ENCODE measurements at regions not wholly inside any gene's neighbourhood (a gene's known extent, or its start where the extent isn't known, plus 50 kb on each side); places are given as distances from the start of the nearest gene placed in this dataset.

- Mint-ChIP-seq H3K27ac (ENCODE audit: unreplicated experiment) (no peak overlapping the region), H3K4me1 (ENCODE audit: unreplicated experiment) (no peaks in the 10 kb centered on the region), H3K9me3 (ENCODE audit: unreplicated experiment) (peaks cover 27% of the 10 kb centered on the region), H3K4me3 (ENCODE audit: unreplicated experiment) (no peak overlapping the region), H3K36me3 (ENCODE audit: unreplicated experiment) (no peaks in the 10 kb centered on the region), H3K27me3 (ENCODE audit: unreplicated experiment) (peaks cover 3% of the 10 kb centered on the region)
- DNase-seq (ENCODE audit: extremely low spot score, unreplicated experiment) = no peak
- TF ChIP-seq, protein P1, sequence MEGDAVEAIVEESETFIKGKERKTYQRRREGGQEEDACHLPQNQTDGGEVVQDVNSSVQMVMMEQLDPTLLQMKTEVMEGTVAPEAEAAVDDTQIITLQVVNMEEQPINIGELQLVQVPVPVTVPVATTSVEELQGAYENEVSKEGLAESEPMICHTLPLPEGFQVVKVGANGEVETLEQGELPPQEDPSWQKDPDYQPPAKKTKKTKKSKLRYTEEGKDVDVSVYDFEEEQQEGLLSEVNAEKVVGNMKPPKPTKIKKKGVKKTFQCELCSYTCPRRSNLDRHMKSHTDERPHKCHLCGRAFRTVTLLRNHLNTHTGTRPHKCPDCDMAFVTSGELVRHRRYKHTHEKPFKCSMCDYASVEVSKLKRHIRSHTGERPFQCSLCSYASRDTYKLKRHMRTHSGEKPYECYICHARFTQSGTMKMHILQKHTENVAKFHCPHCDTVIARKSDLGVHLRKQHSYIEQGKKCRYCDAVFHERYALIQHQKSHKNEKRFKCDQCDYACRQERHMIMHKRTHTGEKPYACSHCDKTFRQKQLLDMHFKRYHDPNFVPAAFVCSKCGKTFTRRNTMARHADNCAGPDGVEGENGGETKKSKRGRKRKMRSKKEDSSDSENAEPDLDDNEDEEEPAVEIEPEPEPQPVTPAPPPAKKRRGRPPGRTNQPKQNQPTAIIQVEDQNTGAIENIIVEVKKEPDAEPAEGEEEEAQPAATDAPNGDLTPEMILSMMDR (IDR thresholded peaks at IDR 0.05) = no peak
Measured at GRCh38 chr6:49025273-49026240, 437.5 kb downstream of the MMUT start.

DNA sequence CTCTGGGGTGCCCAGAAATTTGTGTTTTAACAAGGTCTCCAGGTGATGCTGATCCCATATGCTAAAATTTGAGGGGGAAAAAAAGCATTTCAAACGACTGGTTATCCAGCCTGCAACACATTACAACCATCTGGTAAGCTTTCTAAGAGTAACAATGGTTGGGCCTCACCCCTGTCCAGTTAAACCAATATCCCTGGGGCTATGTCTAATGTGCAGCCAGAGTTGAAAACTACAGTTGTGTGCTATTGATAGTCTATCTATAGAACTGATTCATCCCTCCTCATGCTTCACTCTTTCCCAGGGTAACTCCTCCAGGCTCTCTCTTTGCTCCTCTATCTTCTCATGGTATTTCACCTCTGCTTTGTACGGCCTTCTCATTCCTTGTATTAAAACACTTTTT, 458.3 kb downstream of the MMUT start:
- Mint-ChIP-seq H3K27me3 (ENCODE audit: unreplicated experiment) (no peaks in the 10 kb centered on the region), H3K27ac (ENCODE audit: unreplicated experiment) (no peak overlapping the region), H3K9me3 (ENCODE audit: unreplicated experiment) (peaks cover 4% of the 10 kb centered on the region), H3K4me3 (ENCODE audit: unreplicated experiment) (no peak overlapping the region), H3K4me1 (ENCODE audit: unreplicated experiment) (peaks cover 6% of the 10 kb centered on the region), H3K36me3 (ENCODE audit: unreplicated experiment) (no peaks in the 10 kb centered on the region)
- DNase-seq (ENCODE audit: extremely low spot score, unreplicated experiment) = no peak
- TF ChIP-seq, protein P1 (IDR thresholded peaks at IDR 0.05) = no peak

- Mint-ChIP-seq H3K27me3 (ENCODE audit: unreplicated experiment) (no peaks in the 10 kb centered on the region), H3K36me3 (ENCODE audit: unreplicated experiment) (no peaks in the 10 kb centered on the region), H3K4me1 (ENCODE audit: unreplicated experiment) (peaks cover 6% of the 10 kb centered on the region), H3K4me3 (ENCODE audit: unreplicated experiment) (no peak overlapping the region), H3K27ac (ENCODE audit: unreplicated experiment) (no peak overlapping the region), H3K9me3 (ENCODE audit: unreplicated experiment) (no peaks in the 10 kb centered on the region)
- TF ChIP-seq, protein P1 (IDR thresholded peaks at IDR 0.05) = no peak
- no peak for DNase-seq (ENCODE audit: extremely low spot score, unreplicated experiment)
Measured at GRCh38 chr6:49003348-49003747, 459.7 kb downstream of the MMUT start.

DNA sequence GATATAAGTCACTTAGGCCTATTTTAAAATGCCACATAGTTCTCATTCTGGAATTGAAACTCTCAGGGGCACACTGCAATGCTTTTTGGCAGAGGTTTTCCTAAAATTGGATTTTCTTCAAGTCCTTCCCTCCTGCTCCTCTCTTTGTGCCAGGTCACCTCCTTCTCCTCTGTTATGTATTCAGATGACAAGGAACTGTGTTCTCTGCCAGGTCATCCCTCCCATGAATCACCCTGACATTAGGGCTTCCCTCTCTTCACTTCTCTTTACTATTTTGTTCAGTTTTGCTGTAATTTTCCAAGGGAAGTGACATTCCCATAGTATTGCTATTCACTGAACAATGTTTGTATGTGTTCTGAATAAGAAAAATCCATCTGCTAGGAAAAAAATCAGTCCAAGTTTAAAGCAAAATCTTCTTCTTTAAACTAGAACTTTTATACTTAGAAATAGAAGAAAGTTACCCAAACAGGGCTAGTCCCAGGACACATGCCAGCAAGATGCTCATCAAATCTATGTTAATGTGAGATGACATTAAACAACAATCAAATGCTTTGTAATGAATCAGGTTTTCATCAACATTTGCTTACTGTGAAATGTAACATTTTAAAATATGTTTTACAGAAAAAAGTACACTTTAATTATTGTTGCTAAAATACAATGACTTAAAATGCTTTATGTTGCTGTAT, 461.1 kb downstream of the MMUT start:
- TF ChIP-seq, protein P1 (IDR thresholded peaks at IDR 0.05) = no peak
- H3K27ac Mint-ChIP-seq (ENCODE audit: unreplicated experiment) = no peak overlapping the region
- H3K4me3 Mint-ChIP-seq (ENCODE audit: unreplicated experiment) = no peak overlapping the region
- no peaks in the 10 kb centered on the region for H3K27me3 Mint-ChIP-seq (ENCODE audit: unreplicated experiment)
- peaks cover 6% of the 10 kb centered on the region for H3K4me1 Mint-ChIP-seq (ENCODE audit: unreplicated experiment)
- no peaks in the 10 kb centered on the region for H3K36me3 Mint-ChIP-seq (ENCODE audit: unreplicated experiment)
- no peaks in the 10 kb centered on the region for H3K9me3 Mint-ChIP-seq (ENCODE audit: unreplicated experiment)
- no peak for DNase-seq (ENCODE audit: extremely low spot score, unreplicated experiment)

GRCh38 chr6:48998574-48998973, 464.5 kb downstream of the MMUT start:
- Mint-ChIP-seq H3K4me3 (ENCODE audit: unreplicated experiment) (no peak overlapping the region), H3K27me3 (ENCODE audit: unreplicated experiment) (no peaks in the 10 kb centered on the region), H3K9me3 (ENCODE audit: unreplicated experiment) (no peaks in the 10 kb centered on the region), H3K4me1 (ENCODE audit: unreplicated experiment) (peaks cover 6% of the 10 kb centered on the region), H3K36me3 (ENCODE audit: unreplicated experiment) (no peaks in the 10 kb centered on the region), H3K27ac (ENCODE audit: unreplicated experiment) (no peak overlapping the region)
- no peak for DNase-seq (ENCODE audit: extremely low spot score, unreplicated experiment)
- TF ChIP-seq, protein P1 (IDR thresholded peaks at IDR 0.05) = no peak
